CD4-positive, alpha-beta T cell treated with Interleukin-15 for 4 hours (primary cell): ENCODE measurements at regions not wholly inside any gene's neighbourhood (a gene's known extent, or its start where the extent isn't known, plus 50 kb on each side); places are given as distances from the start of the nearest gene placed in this dataset.
A peak's percentile ranks its signal among the peaks of the same experiment; 100 is the strongest.
"Not testable (repeated sequence)": the region's sequence is repeated elsewhere in the genome, so short reads cannot be mapped to it uniquely, and the experiment has no call there.

ENCODE experiments used
- DNase-seq: peaks from one replicate; pipeline ENCODE4 v3.0.0-alpha.2; 2020; ENCODE audit warnings: low spot score

DNA sequence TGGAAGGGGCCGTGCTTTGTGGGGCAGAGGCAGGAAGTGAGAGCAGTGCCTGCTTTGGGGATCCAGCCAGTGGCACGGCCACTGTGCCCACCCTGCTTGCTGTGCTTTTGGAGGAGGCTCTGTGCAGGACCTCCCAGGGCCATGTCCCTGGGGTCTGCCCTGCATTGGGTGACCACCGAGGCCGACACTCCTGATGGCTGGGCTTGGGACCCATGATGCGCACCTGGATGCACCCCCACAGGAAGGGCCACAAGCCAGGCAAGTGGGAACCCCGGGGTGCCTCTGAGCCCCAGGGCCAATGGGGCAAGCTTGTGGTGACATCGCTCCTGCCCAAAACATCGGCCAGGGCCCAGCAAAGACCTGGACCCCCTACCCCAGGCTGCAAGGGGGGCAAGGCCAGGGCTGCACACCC lies 738.6 kb upstream of the GJE1 start:
- DNase-seq, result no peak

DNA sequence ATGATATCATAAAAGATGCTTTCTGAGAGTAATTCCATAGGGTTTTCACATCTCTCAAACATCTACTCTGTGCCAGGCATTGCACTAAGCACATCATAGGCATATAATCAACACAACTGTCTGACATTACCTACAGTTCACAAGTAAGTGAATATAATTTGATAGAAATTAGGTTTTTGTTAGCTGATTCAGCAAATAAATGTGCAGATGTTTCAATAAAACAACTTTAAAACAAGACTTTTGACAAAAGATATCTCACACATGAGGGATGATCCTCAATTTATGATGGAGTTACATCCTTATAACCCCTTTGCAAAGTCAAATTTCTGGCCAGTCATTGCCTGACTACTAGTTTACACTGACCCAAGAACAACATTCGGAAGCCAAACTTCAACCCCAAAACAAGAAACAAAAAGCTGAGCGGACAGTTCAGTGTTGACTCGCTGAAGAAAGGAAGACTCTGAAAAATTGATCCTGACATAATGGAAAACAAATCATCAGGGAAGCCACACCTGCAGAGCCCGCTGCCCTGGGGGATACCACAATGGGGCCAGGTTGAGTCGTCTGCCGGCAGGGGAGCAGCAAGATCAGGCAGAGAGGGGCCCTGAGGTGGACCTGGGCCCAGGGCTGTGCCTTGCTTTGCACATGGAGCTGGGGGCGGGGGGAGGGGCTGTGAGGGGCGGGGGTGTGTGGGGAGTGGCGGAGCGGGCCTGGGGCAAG lies 739.2 kb upstream of the GJE1 start:
- no peak for DNase-seq

DNA sequence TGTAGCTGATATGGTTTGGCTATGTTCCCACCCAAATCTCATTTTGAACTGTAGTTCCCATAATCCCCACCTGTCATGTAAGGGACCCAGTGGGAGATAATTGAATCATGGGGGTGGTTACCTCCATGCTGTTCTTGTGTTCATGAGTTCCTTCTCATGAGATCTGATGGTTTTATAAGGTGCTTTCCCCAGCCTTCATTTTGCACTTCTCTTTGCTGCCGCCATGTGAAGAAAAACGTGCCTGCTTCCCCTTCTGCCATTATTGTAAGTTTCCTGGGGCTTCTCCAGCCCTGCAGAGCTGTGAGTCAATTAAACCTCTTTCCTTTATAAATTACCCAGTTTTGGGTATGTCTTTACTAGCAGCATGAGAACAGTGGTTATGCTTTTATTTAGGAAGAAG lies 741.6 kb upstream of the GJE1 start:
- DNase-seq, result not testable (repeated sequence)

DNA sequence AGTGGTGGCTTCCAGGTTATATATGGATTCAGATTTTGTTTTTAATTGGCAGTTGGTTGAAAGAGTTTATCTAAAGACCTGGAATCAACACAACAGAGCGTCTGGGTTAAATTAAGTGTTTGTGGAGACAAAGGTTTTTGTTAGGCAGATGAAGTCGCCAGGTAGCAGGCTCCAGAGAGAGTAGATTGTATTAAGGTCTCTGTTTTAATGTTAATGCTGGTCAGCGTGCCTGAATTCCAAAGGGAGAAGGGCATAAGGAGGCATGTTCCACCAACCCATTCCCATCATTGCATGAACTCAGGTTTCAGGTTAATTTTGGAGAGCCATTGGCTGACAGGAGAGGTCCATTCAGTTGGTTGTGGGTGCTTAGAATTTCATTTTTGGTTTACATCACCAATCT lies 744.1 kb upstream of the GJE1 start:
- DNase-seq, result no peak

DNA sequence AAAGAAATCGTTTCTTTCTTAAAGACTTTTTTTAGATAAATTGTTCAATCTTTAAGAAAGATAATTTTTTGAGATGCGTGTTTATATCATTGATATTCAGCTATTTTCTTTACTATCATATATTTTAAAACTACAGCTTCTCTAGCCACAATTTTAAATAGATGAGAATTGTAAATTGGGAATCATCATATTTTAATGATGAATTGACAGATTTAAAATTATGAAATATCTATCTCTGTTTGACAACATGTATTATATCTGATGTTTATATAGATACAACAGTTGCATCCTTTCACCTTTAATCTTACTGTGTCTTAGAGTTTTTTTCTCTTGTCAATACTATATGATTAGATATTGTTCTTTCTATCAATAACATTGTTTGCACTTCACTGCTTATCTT lies 762.3 kb upstream of the GJE1 start:
- DNase-seq, result no peak

DNA sequence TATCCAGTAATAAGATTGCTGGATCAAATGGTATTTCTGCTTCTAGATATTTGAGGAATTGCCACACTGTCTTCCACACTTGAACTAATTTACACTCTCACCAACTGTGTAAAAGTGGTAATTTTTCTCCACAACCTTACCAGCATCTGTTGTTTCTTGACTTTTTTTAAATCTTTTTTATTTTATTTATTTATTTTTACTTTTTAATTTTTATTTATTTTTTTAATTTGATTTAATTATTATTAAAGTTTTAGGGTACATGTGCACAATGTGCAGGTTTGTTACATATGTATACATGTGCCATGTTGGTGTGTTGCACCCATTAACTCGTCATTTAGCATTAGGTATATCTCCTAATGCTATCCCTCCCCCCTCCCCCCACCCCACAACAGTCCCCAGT lies 765.9 kb upstream of the GJE1 start:
- DNase-seq, result not testable (repeated sequence)

DNA sequence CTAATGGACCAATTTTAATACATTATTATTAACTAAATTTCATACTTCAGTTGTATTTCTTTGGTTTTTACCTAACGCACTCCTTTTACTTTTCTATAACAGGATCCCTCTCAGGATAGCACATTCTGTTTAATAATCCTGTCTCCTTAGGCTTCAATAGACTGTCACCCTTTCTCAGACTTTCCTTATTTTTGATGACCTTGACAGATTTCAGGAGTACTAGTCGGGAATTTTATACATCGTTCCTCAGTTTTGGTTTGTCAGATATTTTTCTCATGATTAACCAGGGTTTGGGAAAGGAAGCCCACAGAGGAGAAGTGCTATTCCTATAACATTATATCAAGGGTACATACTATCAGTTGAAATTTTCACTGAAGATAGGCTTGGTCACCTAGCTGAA lies 768.0 kb upstream of the GJE1 start:
- no peak for DNase-seq

DNA sequence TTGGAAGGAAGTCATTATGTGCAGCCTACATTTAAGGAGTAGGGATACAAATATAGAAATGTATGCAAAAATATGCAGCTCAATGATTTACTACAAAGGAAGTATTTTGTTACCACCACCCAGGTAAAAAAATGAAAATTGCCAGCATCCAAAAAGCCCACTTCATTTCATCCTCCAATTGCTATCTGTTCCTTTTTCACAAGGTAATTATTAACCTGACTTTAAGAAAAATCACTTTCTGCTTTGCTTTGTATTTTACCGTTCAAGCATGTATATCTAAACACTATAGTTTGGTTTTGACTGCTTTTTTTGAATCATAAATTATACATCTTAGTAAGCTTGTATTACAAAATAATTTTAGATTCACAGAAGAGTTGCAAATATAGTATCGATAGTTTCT lies 768.5 kb upstream of the GJE1 start:
- DNase-seq, result no peak

DNA sequence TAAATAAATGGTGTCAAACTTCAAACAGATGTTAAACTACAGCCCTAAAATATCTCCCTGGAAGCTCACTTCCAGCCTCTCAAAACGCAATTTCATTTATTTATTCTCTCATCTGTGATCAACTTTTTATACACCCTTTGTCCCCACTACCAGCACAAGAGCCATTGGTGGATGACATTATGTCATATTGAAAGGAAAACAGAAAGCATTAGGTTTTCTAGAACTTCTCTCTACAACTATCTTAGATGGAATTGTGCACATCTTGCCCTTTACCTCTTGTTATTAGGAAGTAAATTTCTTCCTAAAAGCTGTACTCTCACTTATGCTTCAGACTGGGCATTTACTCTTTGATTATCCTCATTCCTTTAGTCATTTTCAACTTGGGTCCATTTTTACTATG lies 771.2 kb upstream of the GJE1 start:
- DNase-seq, result no peak

DNA sequence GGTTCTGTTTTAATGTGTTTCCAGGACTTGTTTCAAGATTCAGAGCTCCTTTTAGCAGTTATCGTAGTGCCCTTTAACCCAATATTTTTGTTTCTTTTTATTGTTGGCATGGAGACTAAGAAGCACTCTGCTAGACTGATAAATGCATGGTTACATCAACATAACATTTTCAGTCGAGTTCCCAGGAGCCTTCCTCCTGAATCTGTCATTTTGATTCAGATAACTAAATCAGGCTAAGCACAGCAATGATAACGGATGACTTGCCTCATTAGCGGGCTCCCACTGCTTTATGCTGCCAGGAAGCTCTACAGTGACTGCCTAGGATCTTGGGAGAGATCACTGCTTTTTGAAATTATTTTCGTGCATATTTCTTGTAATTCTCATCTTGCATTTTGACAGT lies 772.8 kb upstream of the GJE1 start:
- DNase-seq, result no peak

DNA sequence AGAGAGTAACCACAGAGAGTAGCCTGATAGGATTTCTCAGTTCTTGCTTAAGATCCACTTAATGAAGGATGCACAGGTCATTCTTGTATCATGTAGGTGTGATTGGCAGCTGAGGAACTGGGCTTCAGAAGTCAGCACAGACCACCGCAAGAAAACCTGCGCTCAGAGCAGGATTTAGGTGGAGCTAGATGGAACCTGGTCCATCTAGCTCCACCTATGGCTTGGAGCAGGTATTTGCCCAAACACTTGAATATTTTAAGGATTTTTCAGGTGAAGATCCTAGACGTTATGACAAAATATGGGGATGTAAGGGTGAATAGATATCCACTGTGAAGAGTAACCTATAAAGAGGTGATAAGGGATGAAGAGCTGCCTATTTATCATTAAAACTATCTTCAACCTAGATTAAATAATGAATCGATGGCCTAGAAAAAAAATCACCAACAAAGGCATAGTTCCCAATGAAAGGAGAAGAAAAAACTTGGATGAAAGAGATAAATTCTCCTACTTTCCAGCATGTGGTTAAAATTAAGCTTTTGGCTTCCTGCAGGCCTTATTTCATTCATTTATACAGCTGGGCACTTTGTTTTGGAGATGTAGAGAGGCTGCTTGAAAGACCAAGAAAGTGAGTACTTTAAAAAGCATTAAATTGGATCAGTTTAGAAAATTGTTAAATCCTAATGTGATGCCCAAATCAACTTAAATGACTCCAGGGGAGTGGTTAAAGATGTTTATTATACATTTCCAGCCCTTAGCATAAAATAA lies 778.4 kb upstream of the GJE1 start:
- DNase-seq, result no peak

DNA sequence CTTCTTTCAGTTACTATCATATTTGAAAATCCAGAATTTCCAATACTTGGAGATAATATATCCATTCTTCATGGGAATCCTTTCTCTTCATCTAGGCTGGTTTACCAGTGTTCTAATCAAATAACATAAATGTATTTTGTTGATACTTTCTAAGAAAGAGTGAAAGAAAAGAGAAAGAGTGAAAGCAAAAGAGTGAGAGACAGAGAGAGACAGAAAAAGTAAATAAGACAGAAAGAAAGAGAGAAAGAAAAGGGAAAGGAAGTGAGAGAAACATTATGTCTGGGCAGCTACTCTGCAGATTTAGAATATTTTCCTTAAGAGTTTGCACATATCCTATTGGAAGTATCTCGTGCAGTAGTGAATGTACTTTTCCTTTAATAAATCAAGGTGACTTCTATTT lies 781.0 kb upstream of the GJE1 start:
- DNase-seq, result no peak

DNA sequence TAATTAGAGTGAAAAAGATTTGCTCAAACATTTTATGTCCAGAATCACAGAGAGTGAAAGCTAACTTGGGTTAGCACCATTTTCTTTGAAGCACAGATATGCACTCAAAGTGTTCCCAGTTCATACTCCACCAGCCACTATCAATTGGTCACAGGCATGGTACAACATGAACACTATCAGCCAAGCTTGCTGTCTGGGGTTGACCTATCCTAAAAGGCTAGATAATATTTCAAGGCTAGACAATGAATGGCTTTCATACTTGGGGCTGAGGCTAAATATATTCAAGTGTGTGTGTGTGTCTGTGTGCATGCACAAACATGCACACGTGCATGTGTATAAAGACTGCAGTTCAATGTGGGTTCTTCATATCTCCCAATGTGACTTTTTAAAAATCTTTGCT lies 783.0 kb upstream of the GJE1 start:
- DNase-seq, result no peak

DNA sequence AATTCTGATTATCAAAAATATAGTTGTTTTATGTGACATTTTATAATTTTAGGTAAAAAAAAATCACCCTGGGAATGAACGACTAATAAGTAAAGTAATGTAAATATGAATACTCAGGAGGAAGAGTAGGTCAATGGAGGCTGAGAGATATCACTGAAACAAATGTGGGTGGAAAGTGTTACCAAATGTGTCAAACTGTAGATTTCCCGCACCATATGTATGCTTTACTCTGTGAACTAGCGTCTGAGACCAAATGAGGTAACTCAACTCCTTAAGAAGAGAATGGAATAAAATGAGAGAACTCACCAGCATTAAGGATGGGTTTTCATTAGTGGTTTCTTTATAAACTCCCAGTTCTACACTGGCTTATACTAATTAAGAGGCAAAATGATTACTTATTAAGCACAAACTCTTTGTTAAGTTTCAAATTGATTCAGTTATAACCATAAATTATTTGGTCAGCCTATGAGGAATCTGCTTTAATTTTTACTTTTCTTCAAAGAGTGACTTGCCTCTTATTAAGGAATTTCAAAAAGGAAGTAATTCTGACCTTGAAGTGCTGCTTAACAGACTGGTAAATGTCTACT lies 784.7 kb upstream of the GJE1 start:
- DNase-seq, result no peak

DNA sequence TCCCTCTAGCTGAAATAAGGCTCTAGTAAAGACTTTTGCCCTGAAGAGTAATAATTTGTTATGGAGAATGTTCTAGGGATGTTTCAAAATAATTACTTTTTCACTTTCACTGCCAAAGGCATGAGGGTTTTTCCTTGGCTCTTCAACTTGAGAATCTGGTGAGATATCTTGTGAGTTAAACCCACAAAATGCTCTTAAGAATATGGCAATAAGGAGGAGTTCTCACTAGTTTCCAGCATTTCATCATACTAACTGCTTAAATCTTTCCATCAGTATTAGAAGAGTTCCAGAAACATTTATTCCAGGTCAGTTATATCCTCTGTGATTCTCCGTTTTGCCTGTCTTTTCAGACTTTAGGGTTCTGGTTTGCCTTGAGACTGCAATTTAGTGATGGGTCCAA lies 785.6 kb upstream of the GJE1 start:
- no peak for DNase-seq

DNA sequence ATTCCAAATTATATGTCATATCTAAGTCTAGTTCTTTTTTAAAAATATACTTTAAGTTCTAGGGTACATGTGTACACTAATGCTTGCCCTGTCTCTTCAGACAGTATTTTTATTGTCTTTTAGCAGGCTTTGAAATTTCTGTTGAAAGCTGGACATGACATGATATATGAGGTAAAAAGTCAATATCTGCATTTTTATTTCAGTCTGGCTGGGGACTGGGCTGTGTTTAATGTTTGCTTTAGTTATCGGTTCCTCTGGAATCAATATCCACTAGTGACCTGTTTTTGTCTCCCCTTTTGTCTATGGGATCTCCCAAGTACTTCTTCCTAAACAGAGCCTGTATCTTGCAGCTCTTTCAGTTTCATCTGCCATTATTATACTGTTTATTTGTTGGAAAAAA lies 786.2 kb upstream of the GJE1 start:
- DNase-seq, result no peak

DNA sequence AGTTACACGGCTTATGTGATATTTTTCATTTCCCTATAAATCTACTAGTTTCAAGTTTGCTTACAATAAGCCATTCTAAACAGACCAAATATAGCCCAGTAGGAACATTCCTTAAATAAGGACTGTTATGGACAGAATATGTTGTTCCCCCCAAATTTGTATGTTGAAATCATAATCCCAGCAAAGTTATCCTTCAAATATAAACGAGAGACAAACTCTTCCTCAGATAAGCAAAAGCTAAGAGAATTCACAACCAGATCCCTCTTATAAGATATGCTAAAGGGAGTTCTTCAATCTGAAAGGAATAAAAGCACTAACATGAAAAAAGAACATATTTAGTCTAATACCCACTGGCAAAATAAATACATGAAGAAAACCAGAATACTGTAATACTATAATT lies 795.5 kb upstream of the GJE1 start:
- DNase-seq, result no peak

DNA sequence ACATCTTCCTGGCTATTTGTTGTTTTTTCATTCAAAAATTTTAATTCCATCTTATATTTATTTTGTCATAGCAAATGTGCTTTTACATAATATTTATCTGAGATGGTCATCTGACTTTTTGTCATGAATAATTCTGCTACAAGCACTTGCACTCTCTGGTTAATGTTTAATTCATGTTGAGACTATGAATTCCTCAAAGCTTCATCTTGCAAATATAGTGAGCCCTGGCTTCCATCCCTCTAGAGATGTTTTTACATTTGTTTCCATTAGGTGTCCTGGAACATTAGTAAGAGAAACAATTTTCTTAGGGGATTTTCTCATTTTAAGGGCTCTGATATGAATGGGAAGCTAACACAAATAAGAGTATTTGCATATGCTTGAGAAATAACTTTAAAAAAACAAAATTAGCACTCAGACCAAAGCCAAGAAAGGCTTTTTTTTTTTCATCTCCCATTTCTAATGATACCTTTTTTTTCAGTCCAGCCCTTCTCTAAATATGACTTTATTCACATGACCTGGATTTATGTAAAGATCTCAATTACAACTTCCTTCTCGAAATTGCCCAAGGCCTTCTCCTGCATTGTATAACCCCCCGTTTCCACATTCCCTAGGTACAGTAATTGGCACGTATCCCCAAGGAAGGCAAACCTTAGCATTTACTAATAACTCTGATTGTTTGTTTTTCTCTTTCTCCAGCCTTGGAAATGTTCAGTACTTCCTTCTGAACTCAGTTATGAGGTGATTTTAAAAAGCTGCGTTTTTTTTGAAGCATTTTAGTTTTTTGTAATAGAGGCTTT lies 797.0 kb upstream of the GJE1 start:
- DNase-seq, result no peak

DNA sequence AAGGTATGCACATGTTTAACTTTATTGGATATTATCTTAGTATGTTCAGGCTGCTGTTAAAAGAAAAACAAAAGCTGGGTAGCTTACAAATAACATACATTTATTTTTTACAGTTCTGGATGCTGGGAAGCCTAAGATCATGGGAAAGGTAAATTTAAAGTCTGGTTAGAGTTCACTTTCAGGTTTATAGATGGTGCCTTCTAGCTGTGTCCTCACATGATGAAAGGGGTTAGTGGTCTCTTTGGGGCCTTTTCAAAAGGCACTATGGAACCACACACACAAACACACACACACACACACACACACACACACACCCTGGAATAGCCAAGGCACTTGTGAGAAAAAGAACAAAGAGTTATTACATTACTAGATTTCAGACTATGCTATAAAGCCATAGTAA lies 805.8 kb upstream of the GJE1 start:
- no peak for DNase-seq

DNA sequence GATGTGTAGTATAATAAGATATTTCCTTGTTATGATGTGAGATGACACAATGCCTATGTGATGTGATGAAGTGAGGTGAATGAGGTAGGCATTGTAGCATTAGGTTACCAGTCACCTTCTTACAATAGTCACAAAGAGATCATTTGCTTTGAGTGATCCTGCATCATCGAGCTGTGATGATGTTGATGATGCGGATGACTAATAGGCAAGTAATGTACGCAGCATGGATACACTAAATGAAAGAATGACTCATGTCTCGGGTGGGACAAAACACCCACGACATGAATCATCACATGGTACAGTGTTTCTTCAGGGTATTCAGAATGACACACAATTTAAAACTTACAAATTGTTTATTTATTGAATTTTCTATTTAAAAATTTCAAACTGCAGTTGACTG lies 806.3 kb upstream of the GJE1 start:
- DNase-seq, result peak; percentile 73

DNA sequence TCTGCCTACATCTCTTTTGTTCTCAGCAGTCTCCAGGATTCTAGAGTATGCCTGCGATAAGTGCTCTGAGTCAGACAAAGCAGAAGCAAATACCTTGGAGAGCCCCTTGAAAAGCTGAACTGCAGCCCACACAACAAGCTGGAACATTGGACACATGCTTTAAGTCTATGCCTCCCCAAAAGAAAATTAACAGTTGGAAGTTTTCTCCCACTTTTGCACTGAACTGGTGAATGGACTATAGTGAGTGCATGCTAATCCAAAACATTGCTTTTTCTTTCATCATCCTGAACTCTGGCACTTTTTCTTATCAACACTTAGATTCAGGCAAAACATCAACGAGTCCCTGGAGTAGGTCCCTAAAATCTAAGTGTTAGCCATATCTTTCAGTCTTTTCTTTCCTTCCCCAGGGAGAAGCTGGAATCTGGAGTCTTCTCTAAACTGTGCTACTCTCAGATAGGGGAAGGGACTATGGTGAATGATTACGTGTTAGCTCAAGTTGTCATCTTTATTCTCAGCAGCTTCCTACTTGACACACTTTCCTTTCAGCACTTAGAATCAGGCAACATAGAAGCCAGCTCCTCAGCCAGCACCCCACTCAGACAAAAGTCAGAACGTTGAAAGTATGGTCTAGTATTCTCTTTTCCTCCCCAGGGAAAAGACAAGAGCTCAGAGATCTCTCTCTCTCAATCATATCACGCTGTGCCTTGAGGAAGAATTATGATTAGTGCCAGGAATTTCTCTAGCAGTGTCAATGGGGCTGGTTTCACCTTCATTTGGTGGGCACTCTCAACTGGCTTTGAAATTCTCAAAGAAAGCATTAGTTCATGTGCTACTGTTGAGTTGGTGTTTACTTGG lies 811.0 kb upstream of the GJE1 start:
- no peak for DNase-seq

DNA sequence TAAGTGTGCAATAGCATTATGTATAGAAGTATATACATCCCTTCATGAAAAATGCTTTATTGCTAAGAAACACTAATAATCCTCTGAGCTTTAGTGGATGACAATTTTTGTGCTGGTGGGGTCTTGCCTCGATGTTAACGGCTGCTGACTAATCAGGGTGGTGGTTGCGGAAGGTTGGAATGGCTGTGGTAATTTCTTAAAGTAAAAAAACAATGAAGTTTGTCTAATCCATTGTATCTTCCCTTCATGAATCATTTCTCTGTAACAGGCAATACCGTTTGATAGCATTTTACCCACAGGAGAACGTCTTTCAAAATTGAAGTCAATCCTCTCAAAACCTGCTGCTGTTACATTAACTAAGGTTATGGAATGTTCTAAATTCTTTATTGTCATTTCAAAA lies 816.5 kb upstream of the GJE1 start:
- no peak for DNase-seq
